HCT116 (cell line): ENCODE measurements at regions not wholly inside any gene's neighbourhood (a gene's known extent, or its start where the extent isn't known, plus 50 kb on each side); places are given as distances from the start of the nearest gene placed in this dataset.

Experiments used
- ATAC-seq: fragments of 200-7000 bp; cut with Tn5 transposase; 2 replicates; pipeline ENCODE4 v1.9.1; 2020; ENCODE audit warnings: mild to moderate bottlenecking, moderate library complexity
- BruUV-seq: library from RNA; stranded (reverse); fragments of 400-500 nt; replicated peaks from 2 replicates; lab custom pipeline; 2021; lab: Mats Ljungman, UMichigan
- CTCF ChIA-PET: fragments of 300-600 bp; sonication (Branson Sonifier 250); formaldehyde crosslinking; loops from one replicate; lab custom pipeline; 2021; ENCODE audit warnings: antibody characterized with exemption; lab: Charles Lee
- POLR2A ChIA-PET: fragments of 300-600, 350-600 bp; sonication (Branson Sonifier 250); formaldehyde crosslinking; loops from one replicate; lab custom pipeline; 2021; ENCODE audit warnings: antibody characterized with exemption; lab: Charles Lee
- RAD21 ChIA-PET, 2 experiments: fragments of 300-600 bp; sonication (Branson Sonifier 250); formaldehyde crosslinking; loops; one replicate each; lab custom pipeline; 2023; ENCODE audit warnings: low total read pairs in 2 of 2; ENCODE audit not compliant: uncharacterized antibody in 2 of 2, unreplicated experiment in 2 of 2, low non-redundant PET in 1 of 2; lab: Charles Lee
- DNase-seq: peaks from one replicate; pipeline ENCODE4 v3.0.0-alpha.2; 2010; ENCODE audit warnings: low read depth, low spot score
- H2AFZ ChIP-seq: fragments of 200-600 bp; shearing (Covaris generic), sonication (generic); 2 replicates; pipeline ENCODE4 v1.6.1; 2017; ENCODE audit warnings: low read depth, mixed run types, mixed read lengths, antibody characterized with exemption, low read length; ENCODE audit not compliant: poor library complexity, severe bottlenecking
- H3K27ac ChIP-seq: 2 replicates; pipeline ENCODE4 v1.5.1; 2012; ENCODE audit warnings: low read depth, low read length
- H3K27me3 ChIP-seq: fragments of 200-600 bp; sonication (generic); 2 replicates; pipeline ENCODE4 v1.6.1; 2016; ENCODE audit warnings: mixed run types, low read length, mixed read lengths; ENCODE audit not compliant: insufficient read depth
- H3K36me3 ChIP-seq, 2 experiments: fragments of 200-500 bp in 1 of 2; fragments of 200-600 bp in 1 of 2; sonication (Bioruptor generic) in 1 of 2; sonication (generic) in 1 of 2; 2 replicates each; pipeline versions ENCODE4 v1.5.1 to v1.6.1; 2014 to 2016; ENCODE audit warnings: low read length in 2 of 2, inconsistent platforms in 1 of 2, mixed read lengths in 1 of 2, mixed run types in 1 of 2; ENCODE audit not compliant: insufficient read depth in 2 of 2, control insufficient read depth in 1 of 2
- H3K4me1 ChIP-seq, 2 experiments: fragments of 200-600 bp in 1 of 2; sonication (generic) in 1 of 2; 2 replicates each; pipeline versions ENCODE4 v1.5.1 to v1.6.1; 2012 to 2017; ENCODE audit warnings: low read length in 2 of 2, inconsistent platforms in 1 of 2, mild to moderate bottlenecking in 1 of 2, mixed read lengths in 1 of 2, mixed run types in 1 of 2, moderate library complexity in 1 of 2; ENCODE audit not compliant: insufficient read depth in 2 of 2, control insufficient read depth in 1 of 2
- H3K4me2 ChIP-seq: fragments of 200-600 bp; sonication (generic); 2 replicates; pipeline ENCODE4 v1.6.1; 2017; ENCODE audit warnings: mixed run types, low read length, mixed read lengths
- H3K4me3 ChIP-seq, 2 experiments: fragments of 200-600 bp in 1 of 2; sonication (generic) in 1 of 2; replicated peaks in 1 of 2; 2 replicates each; pipeline ENCODE4 v1.5.1; 2011 to 2016; ENCODE audit warnings: low read length in 2 of 2, control low read depth in 1 of 2, low read depth in 1 of 2, mild to moderate bottlenecking in 1 of 2, mixed read lengths in 1 of 2, mixed run types in 1 of 2
- H3K79me2 ChIP-seq: fragments of 200-600 bp; sonication (generic); 2 replicates; pipeline ENCODE4 v1.6.1; 2017; ENCODE audit warnings: mild to moderate bottlenecking, mixed run types, low read length, moderate library complexity, mixed read lengths; ENCODE audit not compliant: insufficient read depth
- H3K9ac ChIP-seq: fragments of 200-600 bp; sonication (generic); 2 replicates; pipeline ENCODE4 v1.6.1; 2016; ENCODE audit warnings: low read length, mixed read lengths
- H3K9me2 ChIP-seq: fragments of 200-600 bp; sonication (generic), shearing (Covaris generic); 2 replicates; pipeline ENCODE4 v1.6.1; 2017; ENCODE audit warnings: mixed run types, mild to moderate bottlenecking, moderate library complexity; ENCODE audit not compliant: insufficient read depth
- H3K9me3 ChIP-seq, 2 experiments: fragments of 200-500 bp in 1 of 2; fragments of 200-600 bp in 1 of 2; sonication (Bioruptor generic) in 1 of 2; sonication (generic) in 1 of 2; 2 replicates each; pipeline ENCODE4 v1.6.1; 2014 to 2017; ENCODE audit warnings: low read length in 2 of 2, mixed read lengths in 2 of 2, inconsistent platforms in 1 of 2, low read depth in 1 of 2, mild to moderate bottlenecking in 1 of 2, mixed run types in 1 of 2, moderate library complexity in 1 of 2; ENCODE audit not compliant: control insufficient read depth in 1 of 2, insufficient read depth in 1 of 2
- H4K20me1 ChIP-seq: fragments of 200-600 bp; sonication (generic), shearing (Covaris generic); 2 replicates; pipeline ENCODE4 v1.6.1; 2017; ENCODE audit warnings: mixed run types, mild to moderate bottlenecking, moderate library complexity; ENCODE audit not compliant: insufficient read depth
- CEBPB ChIP-seq: IDR thresholded peaks from 2 replicates; pipeline ENCODE4 v1.6.1; 2012; ENCODE audit warnings: low read depth
- EGR1 ChIP-seq: IDR thresholded peaks from 2 replicates; pipeline ENCODE4 v1.6.1; 2012; ENCODE audit warnings: low read depth
- ELF1 ChIP-seq: IDR thresholded peaks from 2 replicates; pipeline ENCODE4 v1.6.1; 2012; ENCODE audit warnings: low read depth, borderline replicate concordance
- EZH2phosphoT487 ChIP-seq: fragments of 200-600 bp; IDR thresholded peaks from 2 replicates; pipeline ENCODE4 v1.6.1; 2018; ENCODE audit warnings: antibody characterized with exemption, borderline replicate concordance
- FOSL1 ChIP-seq: IDR thresholded peaks from 2 replicates; pipeline ENCODE4 v1.6.1; 2012; ENCODE audit warnings: low read depth
- JUND ChIP-seq: IDR thresholded peaks from 2 replicates; pipeline ENCODE4 v1.6.1; 2012
- POLR2A ChIP-seq: IDR thresholded peaks from 2 replicates; pipeline ENCODE4 v1.7.0; 2011; ENCODE audit warnings: borderline replicate concordance; ENCODE audit not compliant: insufficient read depth, insufficient read length; ENCODE audit errors: extremely low read depth
- SIN3A ChIP-seq: IDR thresholded peaks from 2 replicates; pipeline ENCODE4 v1.6.1; 2012; ENCODE audit warnings: low read depth
- SP1 ChIP-seq: IDR thresholded peaks from 2 replicates; pipeline ENCODE4 v1.6.1; 2012; ENCODE audit warnings: low read depth
- SRF ChIP-seq: IDR thresholded peaks from 2 replicates; pipeline ENCODE4 v1.6.1; 2012; ENCODE audit warnings: low read depth
- TCF7L2 ChIP-seq: IDR thresholded peaks from 2 replicates; pipeline ENCODE4 v1.7.0; 2011; ENCODE audit warnings: borderline replicate concordance, inconsistent platforms; ENCODE audit not compliant: insufficient read depth, insufficient read length; ENCODE audit errors: extremely low read depth
- ZFX ChIP-seq: fragments of 450-650 bp; IDR thresholded peaks from 2 replicates; pipeline ENCODE4 v1.6.1; 2017
- ZNF274 ChIP-seq: fragments of 200-500 bp; sonication (Bioruptor generic); IDR thresholded peaks from 2 replicates; pipeline ENCODE4 v1.6.1; 2014; ENCODE audit warnings: mild to moderate bottlenecking, low read depth, low read length, inconsistent platforms
- intact Hi-C: fragments of 100-400 bp; cut with micrococcal nuclease; formaldehyde crosslinking; loops from 2 replicates; pipeline ENCODE4 v1.10.0; 2022
- TF ChIP-seq, protein P1 (sequence below), 3 experiments: fragments of 200-600 bp in 1 of 3; sonication (generic) in 1 of 3; IDR thresholded peaks in 2 of 3; conservative IDR thresholded peaks in 1 of 3; 2 replicates each; pipeline ENCODE4 v1.5.1; 2012 to 2017; ENCODE audit warnings: low read depth in 2 of 3, low read length in 2 of 3, antibody characterized with exemption in 1 of 3, borderline replicate concordance in 1 of 3, control low read depth in 1 of 3, mild to moderate bottlenecking in 1 of 3, mixed read lengths in 1 of 3, mixed run types in 1 of 3, moderate library complexity in 1 of 3; ENCODE audit not compliant: insufficient read depth in 1 of 3
- TF ChIP-seq, protein P2 (sequence below): IDR thresholded peaks from 2 replicates; pipeline ENCODE4 v1.6.1; 2012
- TF ChIP-seq, protein P3 (sequence below): IDR thresholded peaks from 2 replicates; pipeline ENCODE4 v1.6.1; 2011; ENCODE audit warnings: mild to moderate bottlenecking, low read length, moderate library complexity; ENCODE audit not compliant: insufficient replicate concordance; ENCODE audit errors: extremely low read depth

DNA sequence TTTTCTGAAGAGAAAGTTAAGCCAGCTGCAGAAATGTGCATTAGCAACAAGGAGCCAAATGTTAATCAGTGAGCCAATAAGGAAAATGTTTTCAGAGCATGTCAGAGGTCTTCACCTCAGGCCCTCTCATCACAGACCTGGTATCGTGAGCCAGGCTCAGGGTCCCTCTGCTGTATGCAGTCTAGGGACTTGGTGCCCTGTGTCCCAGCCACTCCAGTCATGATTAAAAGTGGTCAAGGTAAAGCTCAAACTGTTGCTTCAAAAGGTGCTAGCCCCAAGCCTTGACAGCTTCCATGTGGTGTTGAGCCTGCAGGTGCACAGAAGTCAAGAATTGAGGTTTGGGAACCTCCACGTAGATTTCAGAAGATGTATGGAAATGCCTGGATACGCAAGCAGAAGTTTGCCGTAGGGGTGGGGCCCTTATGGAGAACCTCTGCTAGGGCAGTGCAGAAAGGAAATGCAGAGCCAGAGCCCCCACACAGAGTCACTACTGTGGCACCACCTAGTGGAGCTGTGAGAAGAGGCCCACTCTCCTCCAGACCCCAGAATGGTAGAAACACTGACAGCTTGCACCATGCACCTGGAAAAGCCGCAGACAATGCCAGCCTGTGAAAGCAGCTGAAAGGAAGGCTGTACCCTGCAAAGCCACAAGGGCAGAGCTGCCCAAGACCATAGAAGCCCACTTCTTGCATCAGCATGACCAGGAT lies 1128.7 kb downstream of the AMY1C start:
- intact Hi-C loops = no loop called here
- no TSS peak for BruUV-seq
- no peak overlapping the region for H3K27ac ChIP-seq
- POLR2A ChIA-PET = no interaction called here
- no peaks in the 10 kb centered on the region for H3K27me3 ChIP-seq
- no peaks in the 10 kb centered on the region for H4K20me1 ChIP-seq
- RAD21 ChIA-PET = no interaction called here
- no peaks in the 10 kb centered on the region for H3K9me2 ChIP-seq
- no peaks in the 10 kb centered on the region for H3K36me3 ChIP-seq
- H3K79me2 ChIP-seq = no peaks in the 10 kb centered on the region
- TF ChIP-seq, protein P1, sequence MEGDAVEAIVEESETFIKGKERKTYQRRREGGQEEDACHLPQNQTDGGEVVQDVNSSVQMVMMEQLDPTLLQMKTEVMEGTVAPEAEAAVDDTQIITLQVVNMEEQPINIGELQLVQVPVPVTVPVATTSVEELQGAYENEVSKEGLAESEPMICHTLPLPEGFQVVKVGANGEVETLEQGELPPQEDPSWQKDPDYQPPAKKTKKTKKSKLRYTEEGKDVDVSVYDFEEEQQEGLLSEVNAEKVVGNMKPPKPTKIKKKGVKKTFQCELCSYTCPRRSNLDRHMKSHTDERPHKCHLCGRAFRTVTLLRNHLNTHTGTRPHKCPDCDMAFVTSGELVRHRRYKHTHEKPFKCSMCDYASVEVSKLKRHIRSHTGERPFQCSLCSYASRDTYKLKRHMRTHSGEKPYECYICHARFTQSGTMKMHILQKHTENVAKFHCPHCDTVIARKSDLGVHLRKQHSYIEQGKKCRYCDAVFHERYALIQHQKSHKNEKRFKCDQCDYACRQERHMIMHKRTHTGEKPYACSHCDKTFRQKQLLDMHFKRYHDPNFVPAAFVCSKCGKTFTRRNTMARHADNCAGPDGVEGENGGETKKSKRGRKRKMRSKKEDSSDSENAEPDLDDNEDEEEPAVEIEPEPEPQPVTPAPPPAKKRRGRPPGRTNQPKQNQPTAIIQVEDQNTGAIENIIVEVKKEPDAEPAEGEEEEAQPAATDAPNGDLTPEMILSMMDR (IDR thresholded peaks at IDR 0.05 in 2 of 3, conservative IDR thresholded peaks at IDR 0.05 in 1 of 3; ENCODE audit: borderline replicate concordance in 1 of 3, insufficient read depth in 1 of 3, low read depth in 2 of 3, low read length in 2 of 3) = no peak
- TF ChIP-seq CEBPB (no peak), EGR1 (no peak), SP1 (no peak), EZH2phosphoT487 (no peak), POLR2A (no peak), ZFX (no peak), JUND (no peak), SRF (no peak), FOSL1 (no peak), SIN3A (no peak), ZNF274 (no peak), TCF7L2 (no peak), ELF1 (no peak)
- TF ChIP-seq, protein P2, sequence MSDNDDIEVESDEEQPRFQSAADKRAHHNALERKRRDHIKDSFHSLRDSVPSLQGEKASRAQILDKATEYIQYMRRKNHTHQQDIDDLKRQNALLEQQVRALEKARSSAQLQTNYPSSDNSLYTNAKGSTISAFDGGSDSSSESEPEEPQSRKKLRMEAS = no peak
- TF ChIP-seq, protein P3, sequence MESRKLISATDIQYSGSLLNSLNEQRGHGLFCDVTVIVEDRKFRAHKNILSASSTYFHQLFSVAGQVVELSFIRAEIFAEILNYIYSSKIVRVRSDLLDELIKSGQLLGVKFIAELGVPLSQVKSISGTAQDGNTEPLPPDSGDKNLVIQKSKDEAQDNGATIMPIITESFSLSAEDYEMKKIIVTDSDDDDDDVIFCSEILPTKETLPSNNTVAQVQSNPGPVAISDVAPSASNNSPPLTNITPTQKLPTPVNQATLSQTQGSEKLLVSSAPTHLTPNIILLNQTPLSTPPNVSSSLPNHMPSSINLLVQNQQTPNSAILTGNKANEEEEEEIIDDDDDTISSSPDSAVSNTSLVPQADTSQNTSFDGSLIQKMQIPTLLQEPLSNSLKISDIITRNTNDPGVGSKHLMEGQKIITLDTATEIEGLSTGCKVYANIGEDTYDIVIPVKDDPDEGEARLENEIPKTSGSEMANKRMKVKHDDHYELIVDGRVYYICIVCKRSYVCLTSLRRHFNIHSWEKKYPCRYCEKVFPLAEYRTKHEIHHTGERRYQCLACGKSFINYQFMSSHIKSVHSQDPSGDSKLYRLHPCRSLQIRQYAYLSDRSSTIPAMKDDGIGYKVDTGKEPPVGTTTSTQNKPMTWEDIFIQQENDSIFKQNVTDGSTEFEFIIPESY = no peak
- CTCF ChIA-PET = no interaction called here
- peaks cover 9 to 15% of the 10 kb centered on the region in 2 experiments; a peak in 2 of 4 replicates for H3K9me3 ChIP-seq
- H3K4me1 ChIP-seq = no peaks in the 10 kb centered on the region
- no peak overlapping the region for H2AFZ ChIP-seq
- H3K4me3 ChIP-seq = no peak overlapping the region
- H3K9ac ChIP-seq = no peak overlapping the region
- DNase-seq (no peak), ATAC-seq (no peak)
- no peak overlapping the region for H3K4me2 ChIP-seq
